ENCODE measurements at regions not wholly inside any gene's neighbourhood (a gene's known extent, or its start where the extent isn't known, plus 50 kb on each side); places are given as distances from the start of the nearest gene placed in this dataset.
A peak's percentile ranks its signal among the peaks of the same experiment; 100 is the strongest.

- Mint-ChIP-seq H3K9me3 (peaks cover 20% of the 10 kb centered on the region), H3K4me3 (peak overlapping the region; percentile 70), H3K27me3 (ENCODE audit: insufficient read depth) (peaks cover 1% of the 10 kb centered on the region; the same call in 1 of the 2 replicates), H3K4me1 (ENCODE audit: low read depth) (peaks cover 91% of the 10 kb centered on the region), H3K27ac (peak overlapping the region; percentile 92), H3K36me3 (ENCODE audit: low read depth) (peaks cover 21% of the 10 kb centered on the region)
- no peak for TF ChIP-seq CTCF (IDR thresholded peaks at IDR 0.05)
- DNase-seq = peak; percentile 47
Measured at GRCh38 chr2:203809084-203809521, 58.5 kb upstream of the CTLA4 start.

GRCh38 chr2:203809991-203810510 is 57.5 kb upstream of the CTLA4 start:
- Mint-ChIP-seq H3K9me3 (peaks cover 14% of the 10 kb centered on the region), H3K4me3 (no peak overlapping the region), H3K36me3 (ENCODE audit: low read depth) (peaks cover 14% of the 10 kb centered on the region), H3K27ac (peak overlapping the region; percentile 92), H3K4me1 (ENCODE audit: low read depth) (peaks cover 90% of the 10 kb centered on the region), H3K27me3 (ENCODE audit: insufficient read depth) (peaks cover 1% of the 10 kb centered on the region; the same call in 1 of the 2 replicates)
- no peak for DNase-seq
- no peak for TF ChIP-seq CTCF (IDR thresholded peaks at IDR 0.05)

- Mint-ChIP-seq H3K4me3 (peak overlapping the region; percentile 61), H3K4me1 (ENCODE audit: low read depth) (peaks cover 89% of the 10 kb centered on the region), H3K27me3 (ENCODE audit: insufficient read depth) (peaks cover 8% of the 10 kb centered on the region; the same call in 1 of the 2 replicates), H3K27ac (peak overlapping the region; percentile 96), H3K9me3 (peaks cover under 1% of the 10 kb centered on the region; the same call in 1 of the 2 replicates), H3K36me3 (ENCODE audit: low read depth) (peaks cover under 1% of the 10 kb centered on the region)
- DNase-seq = peak; percentile 84
- no peak for TF ChIP-seq CTCF (IDR thresholded peaks at IDR 0.05)
Measured at GRCh38 chr2:203811491-203812221, 55.9 kb upstream of the CTLA4 start.

GRCh38 chr2:203812294-203813221 is 55.0 kb upstream of the CTLA4 start:
- Mint-ChIP-seq H3K27ac (peak overlapping the region; percentile 96), H3K4me3 (no peak overlapping the region), H3K36me3 (ENCODE audit: low read depth) (no peaks in the 10 kb centered on the region), H3K27me3 (ENCODE audit: insufficient read depth) (peaks cover 15% of the 10 kb centered on the region), H3K9me3 (no peaks in the 10 kb centered on the region), H3K4me1 (ENCODE audit: low read depth) (peaks cover 80% of the 10 kb centered on the region)
- no peak for DNase-seq
- no peak for TF ChIP-seq CTCF (IDR thresholded peaks at IDR 0.05)

- Mint-ChIP-seq H3K27me3 (ENCODE audit: insufficient read depth) (peaks cover 15% of the 10 kb centered on the region), H3K36me3 (ENCODE audit: low read depth) (no peaks in the 10 kb centered on the region), H3K27ac (no peak overlapping the region), H3K4me1 (ENCODE audit: low read depth) (peaks cover 68% of the 10 kb centered on the region), H3K9me3 (no peaks in the 10 kb centered on the region), H3K4me3 (no peak overlapping the region)
- TF ChIP-seq CTCF (IDR thresholded peaks at IDR 0.05) = no peak
- DNase-seq = no peak
Measured at GRCh38 chr2:203813684-203814083, 53.9 kb upstream of the CTLA4 start.

Data from HFFc6 (cell line).